ENCODE measurements at regions not wholly inside any gene's neighbourhood (a gene's known extent, or its start where the extent isn't known, plus 50 kb on each side); places are given as distances from the start of the nearest gene placed in this dataset.

DNA sequence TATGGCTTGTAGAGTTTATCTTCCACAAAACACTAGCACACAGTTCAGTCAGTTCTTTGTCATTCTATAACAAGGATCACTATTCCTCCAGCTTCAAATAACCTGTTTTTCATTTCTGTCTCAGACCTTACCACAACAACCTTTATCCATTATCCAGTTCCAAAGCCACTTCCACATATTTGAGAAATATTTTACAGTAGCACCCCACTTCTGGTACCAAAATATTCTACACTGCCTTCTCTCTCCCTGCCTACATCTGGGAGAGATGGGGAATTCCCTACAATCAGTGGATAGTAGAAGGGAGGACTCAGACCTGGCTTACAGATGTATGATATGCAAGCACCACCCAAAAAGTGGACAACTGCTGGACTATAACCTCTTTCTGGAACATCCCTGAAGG is 651.4 kb downstream of the ADGRL2 start:
- no peak for TF ChIP-seq EZH2 (IDR thresholded peaks at IDR 0.05; ENCODE audit: borderline replicate concordance, low read length)
- TF ChIP-seq, protein P1, sequence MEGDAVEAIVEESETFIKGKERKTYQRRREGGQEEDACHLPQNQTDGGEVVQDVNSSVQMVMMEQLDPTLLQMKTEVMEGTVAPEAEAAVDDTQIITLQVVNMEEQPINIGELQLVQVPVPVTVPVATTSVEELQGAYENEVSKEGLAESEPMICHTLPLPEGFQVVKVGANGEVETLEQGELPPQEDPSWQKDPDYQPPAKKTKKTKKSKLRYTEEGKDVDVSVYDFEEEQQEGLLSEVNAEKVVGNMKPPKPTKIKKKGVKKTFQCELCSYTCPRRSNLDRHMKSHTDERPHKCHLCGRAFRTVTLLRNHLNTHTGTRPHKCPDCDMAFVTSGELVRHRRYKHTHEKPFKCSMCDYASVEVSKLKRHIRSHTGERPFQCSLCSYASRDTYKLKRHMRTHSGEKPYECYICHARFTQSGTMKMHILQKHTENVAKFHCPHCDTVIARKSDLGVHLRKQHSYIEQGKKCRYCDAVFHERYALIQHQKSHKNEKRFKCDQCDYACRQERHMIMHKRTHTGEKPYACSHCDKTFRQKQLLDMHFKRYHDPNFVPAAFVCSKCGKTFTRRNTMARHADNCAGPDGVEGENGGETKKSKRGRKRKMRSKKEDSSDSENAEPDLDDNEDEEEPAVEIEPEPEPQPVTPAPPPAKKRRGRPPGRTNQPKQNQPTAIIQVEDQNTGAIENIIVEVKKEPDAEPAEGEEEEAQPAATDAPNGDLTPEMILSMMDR (IDR thresholded peaks at IDR 0.05; ENCODE audit: low read length) = no peak
